ENCODE measurements at regions not wholly inside any gene's neighbourhood (a gene's known extent, or its start where the extent isn't known, plus 50 kb on each side); places are given as distances from the start of the nearest gene placed in this dataset.

DNA sequence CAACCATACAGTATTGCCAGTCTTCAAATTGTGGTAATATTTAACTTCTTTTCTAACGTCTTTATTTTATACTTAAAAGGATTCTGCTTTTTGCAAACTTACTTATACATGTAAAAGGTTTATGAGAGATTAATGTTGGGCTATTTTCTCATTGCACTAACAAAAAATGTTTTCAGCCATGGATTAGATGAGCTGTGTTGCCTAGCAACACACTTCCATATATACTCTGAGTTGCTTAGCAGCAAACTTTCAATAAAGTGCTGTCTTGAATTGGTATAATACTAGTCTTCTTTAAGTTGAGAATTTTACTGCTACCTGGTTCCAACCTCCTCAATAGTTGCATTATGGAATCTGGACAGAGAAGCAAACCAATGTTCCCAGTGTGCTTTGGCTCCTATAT, 777.4 kb upstream of the PCDH9 start:
- 23% methylated on average over 1 of the region's 1 CpG for whole genome bisulfite sequencing (ENCODE audit: missing lambda C conversion rate)
- no peak for ATAC-seq
- H3K9me3 ChIP-seq, result no peaks in the 10 kb centered on the region
- DNase-seq (ENCODE audit: low read depth in 1 of 2, low spot score in 1 of 2), result no peak
- TF ChIP-seq, protein P1, sequence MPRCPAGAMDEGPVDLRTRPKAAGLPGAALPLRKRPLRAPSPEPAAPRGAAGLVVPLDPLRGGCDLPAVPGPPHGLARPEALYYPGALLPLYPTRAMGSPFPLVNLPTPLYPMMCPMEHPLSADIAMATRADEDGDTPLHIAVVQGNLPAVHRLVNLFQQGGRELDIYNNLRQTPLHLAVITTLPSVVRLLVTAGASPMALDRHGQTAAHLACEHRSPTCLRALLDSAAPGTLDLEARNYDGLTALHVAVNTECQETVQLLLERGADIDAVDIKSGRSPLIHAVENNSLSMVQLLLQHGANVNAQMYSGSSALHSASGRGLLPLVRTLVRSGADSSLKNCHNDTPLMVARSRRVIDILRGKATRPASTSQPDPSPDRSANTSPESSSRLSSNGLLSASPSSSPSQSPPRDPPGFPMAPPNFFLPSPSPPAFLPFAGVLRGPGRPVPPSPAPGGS (IDR thresholded peaks at IDR 0.05), result no peak
- no peak for TF ChIP-seq MAZ (IDR thresholded peaks at IDR 0.05; ENCODE audit: borderline replicate concordance, low read depth, low read length)
- TF ChIP-seq CBX8 (IDR thresholded peaks at IDR 0.05), result no peak
- no peak for TF ChIP-seq CBX2 (IDR thresholded peaks at IDR 0.05; ENCODE audit: borderline replicate concordance, low read depth)
- TF ChIP-seq HEYL (CRISPR knock-in tag; IDR thresholded peaks at IDR 0.05), result no peak
- TF ChIP-seq MAFK (IDR thresholded peaks at IDR 0.05; ENCODE audit: partially characterized antibody), result no peak
- TF ChIP-seq RAD21 (conservative IDR thresholded peaks at IDR 0.05 in 1 of 2, IDR thresholded peaks at IDR 0.05 in 1 of 2), result no peak
- ChIA-PET CTCF (no interaction called here), POLR2A (no interaction called here)
- H3K4me2 ChIP-seq, result no peak overlapping the region
- no peak overlapping the region for H3K27ac ChIP-seq
- no peaks in the 10 kb centered on the region for H3K4me1 ChIP-seq
- no peak for FAIRE-seq
- no peak overlapping the region for H3K4me3 ChIP-seq

DNA sequence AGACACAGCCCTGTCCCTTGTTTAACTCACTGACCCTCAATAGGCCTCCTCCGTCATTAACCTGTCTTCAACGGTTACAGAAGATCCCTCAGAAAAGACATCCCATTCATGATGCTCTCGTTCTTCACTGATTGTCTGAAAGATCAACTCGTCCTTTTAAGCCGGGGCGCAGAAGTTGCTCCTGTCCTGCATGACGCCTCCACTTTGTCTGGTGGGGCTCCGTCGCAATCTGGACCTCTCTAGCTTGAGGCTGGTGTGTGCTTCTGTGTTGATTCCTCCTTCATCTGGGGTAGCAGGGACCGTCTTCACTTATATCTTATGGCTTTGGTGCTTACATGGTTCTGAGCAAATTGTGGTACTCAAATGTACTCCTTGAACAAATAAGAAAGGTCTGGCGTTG, 766.0 kb upstream of the PCDH9 start:
- DNase-seq (ENCODE audit: low read depth in 1 of 2, low spot score in 1 of 2) (no peak), FAIRE-seq (no peak), ATAC-seq (no peak)
- TF ChIP-seq EHF (CRISPR knock-in tag; IDR thresholded peaks at IDR 0.05) (no peak), GATA3 (IDR thresholded peaks at IDR 0.05; ENCODE audit: borderline replicate concordance) (no peak), FOSB (CRISPR knock-in tag; IDR thresholded peaks at IDR 0.05) (no peak), RAD21 (conservative IDR thresholded peaks at IDR 0.05 in 1 of 2, IDR thresholded peaks at IDR 0.05 in 1 of 2) (no peak), EP300 (IDR thresholded peaks at IDR 0.05) (no peak), ZNF302 (CRISPR knock-in tag; IDR thresholded peaks at IDR 0.05) (no peak), CHD4 (IDR thresholded peaks at IDR 0.05; ENCODE audit: borderline replicate concordance) (no peak), HOXA7 (CRISPR knock-in tag; IDR thresholded peaks at IDR 0.05) (no peak), ZFP36 (IDR thresholded peaks at IDR 0.05; ENCODE audit: borderline replicate concordance, partially characterized antibody) (no peak), NFE2L2 (conservative IDR thresholded peaks at IDR 0.05; ENCODE audit: low read length) (no peak), BHLHE40 (IDR thresholded peaks at IDR 0.05; ENCODE audit: low read depth, low read length) (no peak), HEYL (CRISPR knock-in tag; IDR thresholded peaks at IDR 0.05) (no peak), TP53 (CRISPR knock-in tag; IDR thresholded peaks at IDR 0.05) (no peak)
- TF ChIP-seq, protein P2, sequence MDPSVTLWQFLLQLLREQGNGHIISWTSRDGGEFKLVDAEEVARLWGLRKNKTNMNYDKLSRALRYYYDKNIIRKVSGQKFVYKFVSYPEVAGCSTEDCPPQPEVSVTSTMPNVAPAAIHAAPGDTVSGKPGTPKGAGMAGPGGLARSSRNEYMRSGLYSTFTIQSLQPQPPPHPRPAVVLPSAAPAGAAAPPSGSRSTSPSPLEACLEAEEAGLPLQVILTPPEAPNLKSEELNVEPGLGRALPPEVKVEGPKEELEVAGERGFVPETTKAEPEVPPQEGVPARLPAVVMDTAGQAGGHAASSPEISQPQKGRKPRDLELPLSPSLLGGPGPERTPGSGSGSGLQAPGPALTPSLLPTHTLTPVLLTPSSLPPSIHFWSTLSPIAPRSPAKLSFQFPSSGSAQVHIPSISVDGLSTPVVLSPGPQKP (IDR thresholded peaks at IDR 0.05; ENCODE audit: low read depth, low read length), result no peak
- TF ChIP-seq, protein P3, sequence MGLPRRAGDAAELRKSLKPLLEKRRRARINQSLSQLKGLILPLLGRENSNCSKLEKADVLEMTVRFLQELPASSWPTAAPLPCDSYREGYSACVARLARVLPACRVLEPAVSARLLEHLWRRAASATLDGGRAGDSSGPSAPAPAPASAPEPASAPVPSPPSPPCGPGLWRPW (IDR thresholded peaks at IDR 0.05), result no peak
- TF ChIP-seq, protein P4, sequence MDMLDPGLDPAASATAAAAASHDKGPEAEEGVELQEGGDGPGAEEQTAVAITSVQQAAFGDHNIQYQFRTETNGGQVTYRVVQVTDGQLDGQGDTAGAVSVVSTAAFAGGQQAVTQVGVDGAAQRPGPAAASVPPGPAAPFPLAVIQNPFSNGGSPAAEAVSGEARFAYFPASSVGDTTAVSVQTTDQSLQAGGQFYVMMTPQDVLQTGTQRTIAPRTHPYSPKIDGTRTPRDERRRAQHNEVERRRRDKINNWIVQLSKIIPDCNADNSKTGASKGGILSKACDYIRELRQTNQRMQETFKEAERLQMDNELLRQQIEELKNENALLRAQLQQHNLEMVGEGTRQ (IDR thresholded peaks at IDR 0.05), result no peak
- TF ChIP-seq, protein P5, sequence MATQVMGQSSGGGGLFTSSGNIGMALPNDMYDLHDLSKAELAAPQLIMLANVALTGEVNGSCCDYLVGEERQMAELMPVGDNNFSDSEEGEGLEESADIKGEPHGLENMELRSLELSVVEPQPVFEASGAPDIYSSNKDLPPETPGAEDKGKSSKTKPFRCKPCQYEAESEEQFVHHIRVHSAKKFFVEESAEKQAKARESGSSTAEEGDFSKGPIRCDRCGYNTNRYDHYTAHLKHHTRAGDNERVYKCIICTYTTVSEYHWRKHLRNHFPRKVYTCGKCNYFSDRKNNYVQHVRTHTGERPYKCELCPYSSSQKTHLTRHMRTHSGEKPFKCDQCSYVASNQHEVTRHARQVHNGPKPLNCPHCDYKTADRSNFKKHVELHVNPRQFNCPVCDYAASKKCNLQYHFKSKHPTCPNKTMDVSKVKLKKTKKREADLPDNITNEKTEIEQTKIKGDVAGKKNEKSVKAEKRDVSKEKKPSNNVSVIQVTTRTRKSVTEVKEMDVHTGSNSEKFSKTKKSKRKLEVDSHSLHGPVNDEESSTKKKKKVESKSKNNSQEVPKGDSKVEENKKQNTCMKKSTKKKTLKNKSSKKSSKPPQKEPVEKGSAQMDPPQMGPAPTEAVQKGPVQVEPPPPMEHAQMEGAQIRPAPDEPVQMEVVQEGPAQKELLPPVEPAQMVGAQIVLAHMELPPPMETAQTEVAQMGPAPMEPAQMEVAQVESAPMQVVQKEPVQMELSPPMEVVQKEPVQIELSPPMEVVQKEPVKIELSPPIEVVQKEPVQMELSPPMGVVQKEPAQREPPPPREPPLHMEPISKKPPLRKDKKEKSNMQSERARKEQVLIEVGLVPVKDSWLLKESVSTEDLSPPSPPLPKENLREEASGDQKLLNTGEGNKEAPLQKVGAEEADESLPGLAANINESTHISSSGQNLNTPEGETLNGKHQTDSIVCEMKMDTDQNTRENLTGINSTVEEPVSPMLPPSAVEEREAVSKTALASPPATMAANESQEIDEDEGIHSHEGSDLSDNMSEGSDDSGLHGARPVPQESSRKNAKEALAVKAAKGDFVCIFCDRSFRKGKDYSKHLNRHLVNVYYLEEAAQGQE (IDR thresholded peaks at IDR 0.05), result no peak
- TF ChIP-seq, protein P6, sequence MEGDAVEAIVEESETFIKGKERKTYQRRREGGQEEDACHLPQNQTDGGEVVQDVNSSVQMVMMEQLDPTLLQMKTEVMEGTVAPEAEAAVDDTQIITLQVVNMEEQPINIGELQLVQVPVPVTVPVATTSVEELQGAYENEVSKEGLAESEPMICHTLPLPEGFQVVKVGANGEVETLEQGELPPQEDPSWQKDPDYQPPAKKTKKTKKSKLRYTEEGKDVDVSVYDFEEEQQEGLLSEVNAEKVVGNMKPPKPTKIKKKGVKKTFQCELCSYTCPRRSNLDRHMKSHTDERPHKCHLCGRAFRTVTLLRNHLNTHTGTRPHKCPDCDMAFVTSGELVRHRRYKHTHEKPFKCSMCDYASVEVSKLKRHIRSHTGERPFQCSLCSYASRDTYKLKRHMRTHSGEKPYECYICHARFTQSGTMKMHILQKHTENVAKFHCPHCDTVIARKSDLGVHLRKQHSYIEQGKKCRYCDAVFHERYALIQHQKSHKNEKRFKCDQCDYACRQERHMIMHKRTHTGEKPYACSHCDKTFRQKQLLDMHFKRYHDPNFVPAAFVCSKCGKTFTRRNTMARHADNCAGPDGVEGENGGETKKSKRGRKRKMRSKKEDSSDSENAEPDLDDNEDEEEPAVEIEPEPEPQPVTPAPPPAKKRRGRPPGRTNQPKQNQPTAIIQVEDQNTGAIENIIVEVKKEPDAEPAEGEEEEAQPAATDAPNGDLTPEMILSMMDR (IDR thresholded peaks at IDR 0.05), result no peak
- CTCF ChIA-PET, result no interaction called here
- Histone ChIP-seq H3K27ac (no peak overlapping the region), H3K4me3 (no peak overlapping the region), H3K4me2 (no peak overlapping the region), H3K4me1 (no peaks in the 10 kb centered on the region), H3K9me3 (no peaks in the 10 kb centered on the region)
- 59% methylated on average over 11 of the region's 11 CpGs for WGBS (ENCODE audit: missing lambda C conversion rate)
- POLR2A ChIA-PET, result no interaction called here
